GDM1 (cell line): ENCODE measurements at regions not wholly inside any gene's neighbourhood (a gene's known extent, or its start where the extent isn't known, plus 50 kb on each side); places are given as distances from the start of the nearest gene placed in this dataset.
"Not testable (repeated sequence)": the region's sequence is repeated elsewhere in the genome, so short reads cannot be mapped to it uniquely, and the experiment has no call there.

ENCODE experiments used
- DNase-seq: peaks from one replicate; lab custom pipeline; 2025; lab: John Stamatoyannopoulos, UW

DNA sequence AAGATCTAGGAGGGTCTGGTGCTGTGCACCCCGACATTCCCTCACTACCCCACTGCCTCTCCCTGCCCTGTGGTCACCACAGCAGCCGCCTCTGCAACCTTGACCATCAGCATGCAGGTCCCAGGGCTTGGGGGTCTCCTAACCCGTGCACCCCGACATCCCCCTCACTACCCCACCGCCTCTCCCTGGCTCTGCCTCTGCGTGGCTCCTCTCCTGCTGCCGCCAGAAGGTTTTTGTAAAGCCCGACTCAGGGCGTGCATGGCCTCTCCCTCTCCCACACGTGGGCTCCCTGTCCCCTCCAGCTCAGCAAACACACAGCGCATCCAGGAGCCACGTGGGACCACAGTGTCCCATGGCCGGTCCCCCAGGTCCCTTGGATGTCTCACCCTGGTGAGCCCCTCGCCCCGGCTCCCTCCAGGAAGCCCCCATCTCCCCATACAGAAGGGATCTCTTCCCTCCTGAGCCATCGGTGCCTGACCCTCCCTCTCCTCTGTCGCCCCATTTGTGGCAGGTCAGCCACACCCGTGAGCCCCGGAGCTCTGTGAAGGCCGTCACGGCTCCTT, 112.5 kb upstream of the LPCAT1 start:
- not testable (repeated sequence) for DNase-seq

- DNase-seq = not testable (repeated sequence)
Measured at GRCh38 chr5:1635477-1635876, 111.7 kb upstream of the LPCAT1 start.

DNA sequence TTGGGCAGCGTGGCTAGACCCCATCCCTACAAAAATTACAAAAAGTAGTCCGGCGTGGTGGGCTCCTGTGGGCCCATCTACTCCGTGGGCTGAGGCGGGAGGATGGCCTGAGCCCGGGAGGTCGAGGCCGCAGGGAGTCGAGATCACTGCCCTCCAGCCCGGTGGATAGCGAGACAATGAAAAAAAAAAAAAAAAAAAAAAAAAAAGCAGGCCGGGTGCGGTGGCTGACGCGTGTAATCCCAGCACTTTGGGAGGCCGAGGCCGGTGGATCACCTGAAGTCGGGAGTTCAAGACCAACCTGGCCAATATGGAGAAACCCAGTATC, 110.5 kb upstream of the LPCAT1 start:
- no peak for DNase-seq

DNA sequence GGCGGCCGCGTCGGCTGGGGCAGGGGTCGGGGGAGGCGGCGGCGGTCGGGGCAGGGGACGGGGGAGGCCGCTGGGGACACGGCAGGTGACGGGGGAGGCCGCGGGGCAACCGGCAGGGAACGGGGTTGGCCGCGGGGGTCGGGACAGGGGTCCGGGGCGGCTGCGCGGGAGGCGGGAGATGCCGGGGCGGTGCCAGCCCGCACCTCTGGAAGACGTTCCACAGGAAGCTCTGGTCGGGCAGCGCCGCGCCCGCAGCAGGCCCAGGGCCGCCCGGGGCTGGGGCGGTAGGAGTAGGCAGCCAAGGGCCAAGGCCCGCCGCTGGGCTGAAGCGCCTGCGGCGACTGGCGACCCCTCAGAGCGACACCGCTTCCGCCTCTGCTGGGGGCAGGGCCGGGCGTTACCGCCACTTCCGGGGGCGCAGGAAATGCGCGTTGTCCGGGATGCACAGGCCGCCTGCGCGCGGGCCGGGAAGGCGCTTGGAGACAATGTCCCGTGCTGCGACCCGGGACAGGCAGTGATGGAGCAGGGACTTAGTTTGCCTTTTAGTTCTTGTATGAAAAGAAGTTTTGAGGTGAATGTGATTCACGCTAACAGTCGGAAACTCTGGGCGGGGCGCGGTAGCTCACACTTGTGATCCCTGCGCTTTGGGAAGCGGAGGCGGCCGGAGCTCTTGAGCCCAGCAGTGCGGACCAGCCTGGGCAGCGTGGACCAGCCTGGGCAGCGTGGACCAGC, 110.0 kb upstream of the LPCAT1 start:
- DNase-seq = no peak

GRCh38 chr5:1631004-1631403, 107.2 kb upstream of the LPCAT1 start:
- DNase-seq = not testable (repeated sequence)

GRCh38 chr5:1626397-1626796, 102.6 kb upstream of the LPCAT1 start:
- DNase-seq = not testable (repeated sequence)

DNA sequence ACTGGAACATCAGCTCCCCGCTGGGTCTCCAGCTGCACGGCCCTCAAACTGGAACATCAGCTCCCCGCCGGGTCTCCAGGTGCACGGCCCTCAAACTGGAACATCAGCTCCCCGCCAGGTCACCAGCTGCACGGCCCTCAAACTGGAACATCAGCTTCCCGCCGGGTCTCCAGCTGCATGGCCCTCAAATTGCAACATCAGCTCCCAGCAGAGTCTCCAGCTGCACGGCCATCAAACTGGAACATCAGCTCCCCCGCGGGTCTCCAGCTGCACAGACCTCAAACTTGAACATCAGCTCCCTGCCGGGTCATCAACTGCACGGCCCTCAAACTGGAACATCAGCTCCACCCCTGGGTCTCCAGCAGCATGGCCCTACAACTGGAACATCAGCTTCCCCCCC, 95.8 kb upstream of the LPCAT1 start:
- not testable (repeated sequence) for DNase-seq

DNA sequence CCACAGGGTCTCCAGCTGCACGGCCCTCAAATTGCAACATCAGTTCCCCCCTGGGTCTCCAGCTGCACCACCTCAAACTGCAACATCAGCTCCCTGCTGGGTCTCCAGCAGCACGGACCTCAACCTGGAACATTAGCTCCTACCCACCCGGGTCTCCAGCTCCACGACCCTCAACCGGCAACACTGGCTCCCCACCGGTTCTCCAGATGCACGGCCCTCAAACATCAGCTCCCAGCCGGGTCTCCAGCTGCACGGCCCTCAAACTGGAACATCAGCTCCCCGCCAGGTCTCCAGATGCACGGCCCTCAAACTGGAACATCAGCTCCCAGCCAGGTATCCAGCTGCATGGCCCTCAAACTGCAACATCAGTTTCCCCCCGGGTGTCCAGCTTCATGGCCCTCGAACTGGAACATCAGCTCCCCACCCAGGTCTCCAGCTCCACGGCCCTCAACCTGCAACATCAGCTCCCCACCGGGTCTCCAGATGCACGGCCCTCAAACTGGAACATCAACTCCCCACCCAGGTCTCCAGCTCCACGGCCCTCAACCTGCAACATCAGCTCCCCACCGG, 94.6 kb upstream of the LPCAT1 start:
- DNase-seq = not testable (repeated sequence)

DNA sequence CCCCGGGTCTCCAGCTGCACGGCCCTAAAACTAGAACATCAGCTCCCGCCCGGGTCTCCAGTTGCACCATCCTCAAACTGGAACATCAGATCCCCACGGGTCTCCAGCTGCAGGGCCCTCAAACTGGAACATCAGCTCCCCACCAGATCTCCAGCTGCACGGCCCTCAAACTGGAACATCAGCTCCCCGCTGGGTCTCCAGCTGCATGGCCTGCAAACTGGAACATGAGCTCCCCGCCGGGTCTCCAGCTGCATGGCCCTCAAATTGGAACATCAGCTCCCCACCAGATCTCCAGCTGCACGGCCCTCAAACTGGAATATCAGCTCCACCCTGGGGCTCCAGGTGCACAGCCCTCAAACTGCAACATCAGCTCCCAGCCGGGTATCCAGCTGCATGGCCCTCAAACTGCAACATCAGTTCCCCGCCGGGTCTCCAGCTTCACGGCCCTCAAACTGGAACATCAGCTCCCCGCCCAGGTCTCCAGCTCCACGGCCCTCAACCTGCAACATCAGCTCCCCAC, 93.5 kb upstream of the LPCAT1 start:
- DNase-seq = not testable (repeated sequence)

- DNase-seq = not testable (repeated sequence)
Measured at GRCh38 chr5:1613515-1613914, 89.8 kb upstream of the LPCAT1 start.

DNA sequence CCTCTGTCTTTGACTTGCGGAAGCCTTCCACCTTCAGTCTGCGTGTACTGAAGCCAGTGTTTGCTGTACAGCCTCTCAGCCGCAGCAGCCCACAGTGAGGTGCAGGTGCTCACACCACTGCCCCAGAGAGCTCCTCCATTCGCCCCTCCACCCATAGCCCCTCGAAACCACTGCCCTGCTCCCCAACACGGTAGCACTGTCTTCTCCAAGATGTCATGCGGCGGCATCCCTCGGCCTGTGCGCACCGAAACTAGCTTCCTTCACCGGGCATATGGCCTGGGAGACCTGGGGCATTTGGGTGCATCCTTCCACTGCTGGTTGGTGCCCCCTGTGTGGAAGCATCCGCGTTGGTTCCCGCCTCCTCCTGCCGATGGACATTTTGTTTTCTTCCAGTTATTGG, 86.8 kb upstream of the LPCAT1 start:
- not testable (repeated sequence) for DNase-seq

GRCh38 chr5:1609111-1609510, 85.4 kb upstream of the LPCAT1 start:
- DNase-seq = not testable (repeated sequence)

DNA sequence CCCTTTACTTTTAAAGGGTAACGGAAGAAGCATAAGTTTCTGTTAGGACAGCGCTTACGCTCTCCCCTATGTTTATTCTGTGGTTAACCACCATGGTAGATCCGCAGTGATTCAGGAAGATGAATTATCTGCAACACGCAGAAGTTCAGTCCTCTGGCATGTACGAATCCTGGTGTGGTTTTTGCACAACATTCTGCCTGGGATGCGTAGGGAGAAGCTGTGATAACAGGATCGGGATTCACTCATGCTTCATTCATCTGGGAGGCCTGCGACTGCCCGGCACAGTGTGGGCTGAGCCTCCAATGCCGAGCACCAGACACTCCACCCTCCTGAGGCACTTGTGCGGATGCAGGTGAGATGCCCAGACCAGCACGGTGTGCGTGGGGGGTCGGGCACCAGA, 84.6 kb upstream of the LPCAT1 start:
- DNase-seq = not testable (repeated sequence)

GRCh38 chr5:1606951-1607350, 83.2 kb upstream of the LPCAT1 start:
- not testable (repeated sequence) for DNase-seq

DNA sequence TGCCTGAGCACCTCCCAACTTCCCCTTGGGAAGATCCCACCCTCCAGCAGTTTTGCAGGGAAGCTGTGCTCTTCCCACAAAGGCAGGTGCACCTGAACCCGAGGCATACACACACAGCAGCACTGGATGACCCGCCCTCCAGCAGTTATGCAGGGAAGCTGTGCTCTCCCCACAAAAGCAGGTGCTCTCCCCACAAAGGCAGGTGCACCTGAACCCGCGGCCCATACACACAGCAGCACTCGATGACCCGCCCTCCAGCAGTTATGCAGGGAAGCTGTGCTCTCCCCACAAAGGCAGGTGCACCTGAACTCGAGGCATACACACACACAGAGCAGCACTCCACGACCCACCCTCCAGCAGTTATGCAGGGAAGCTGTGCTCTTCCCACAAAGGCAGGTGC, 80.2 kb upstream of the LPCAT1 start:
- not testable (repeated sequence) for DNase-seq

GRCh38 chr5:1601565-1601964, 77.8 kb upstream of the LPCAT1 start:
- not testable (repeated sequence) for DNase-seq

DNA sequence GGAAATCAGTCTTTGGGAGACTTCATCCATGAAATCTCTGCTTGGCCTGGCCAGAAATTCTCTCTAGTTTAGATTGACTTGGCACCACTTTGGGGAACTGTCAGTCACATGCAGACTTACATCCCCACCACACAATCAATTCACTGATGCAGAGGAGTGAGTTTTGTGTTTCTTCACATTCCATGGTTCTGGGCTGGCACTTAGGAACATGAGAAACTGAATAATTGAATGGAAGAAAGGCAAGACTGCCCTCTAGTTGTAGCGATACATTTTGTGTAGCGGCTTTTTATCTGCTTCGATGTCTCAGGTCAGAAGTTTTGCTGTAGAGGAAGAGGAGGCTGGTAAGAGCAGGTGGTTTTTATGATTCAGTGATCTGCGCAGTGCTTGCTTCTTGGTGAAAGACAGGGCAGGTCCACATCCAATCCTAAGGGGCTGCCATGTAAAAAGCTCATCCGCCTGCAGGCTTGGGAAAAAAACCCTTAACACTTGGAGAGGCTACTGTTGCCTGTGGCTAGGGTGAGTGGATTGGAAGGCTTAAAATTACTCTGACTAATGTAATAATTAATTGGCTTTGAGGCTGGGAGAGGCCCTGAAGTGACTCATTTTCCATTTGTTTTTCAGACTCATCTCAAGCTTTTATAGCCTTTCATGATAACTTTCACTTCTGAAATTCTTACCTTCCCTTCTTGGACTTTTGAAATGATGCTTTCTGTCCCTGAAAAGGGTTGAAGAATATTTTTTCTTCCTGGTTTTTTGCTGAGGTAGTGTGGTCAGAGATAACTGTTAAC, 75.4 kb upstream of the LPCAT1 start:
- DNase-seq = not testable (repeated sequence)

DNA sequence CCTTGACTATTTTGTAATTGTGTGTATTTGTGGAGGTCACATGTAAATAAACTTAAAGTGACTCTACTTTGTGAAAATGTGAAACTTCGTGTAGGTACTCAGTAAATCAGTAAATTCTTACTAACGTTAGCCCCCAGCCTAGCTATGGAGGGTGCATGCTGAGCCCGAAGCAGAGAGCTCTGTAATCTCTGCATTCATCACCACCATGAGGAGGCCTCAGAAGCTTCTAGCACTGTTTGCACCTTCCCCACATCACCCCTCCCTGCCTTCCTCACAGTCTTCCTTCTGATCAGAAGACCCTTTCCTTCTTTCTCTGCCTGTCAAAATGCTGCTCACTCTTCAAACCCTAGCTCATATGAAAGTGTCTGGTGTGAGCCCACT, 73.3 kb upstream of the LPCAT1 start:
- not testable (repeated sequence) for DNase-seq

GRCh38 chr5:1596462-1597092, 72.8 kb upstream of the LPCAT1 start:
- DNase-seq = not testable (repeated sequence)

DNA sequence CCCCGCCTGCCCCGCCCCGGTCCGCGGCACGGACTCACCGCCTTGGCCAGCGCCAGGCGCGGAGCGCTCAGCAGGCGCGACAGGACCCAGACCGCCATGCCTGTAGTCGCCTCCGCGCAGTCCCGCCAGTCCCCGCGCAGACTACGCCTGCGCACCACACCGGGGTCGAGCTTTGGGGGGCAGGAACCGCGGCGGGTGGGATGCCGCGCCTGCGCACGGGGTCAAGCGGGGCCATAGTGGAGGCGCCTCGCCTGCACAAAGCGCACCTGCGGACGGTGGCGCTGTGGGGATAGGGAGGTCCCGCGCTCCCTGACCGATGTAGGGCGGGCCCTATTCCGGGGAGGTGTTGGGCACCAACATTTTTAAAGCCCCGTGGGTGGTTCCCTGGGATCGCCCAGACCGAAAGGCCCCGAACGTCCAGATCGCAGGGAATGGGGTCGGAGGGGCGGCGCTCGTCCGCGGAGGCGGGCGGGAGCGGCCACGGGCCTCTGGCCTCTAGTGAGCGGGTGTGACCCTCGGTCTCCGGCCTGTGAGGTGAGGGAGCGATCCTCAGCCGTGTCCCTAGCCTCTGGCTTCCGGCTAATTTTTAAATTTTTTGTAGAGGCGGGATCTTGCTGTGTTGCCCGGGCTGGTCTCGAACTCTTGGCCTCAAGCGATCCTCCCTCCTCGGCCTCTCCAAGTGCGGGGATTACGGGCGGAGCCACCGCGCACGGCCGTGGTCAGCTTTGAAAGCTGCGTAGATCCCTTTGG, 70.8 kb upstream of the LPCAT1 start:
- no peak for DNase-seq

DNA sequence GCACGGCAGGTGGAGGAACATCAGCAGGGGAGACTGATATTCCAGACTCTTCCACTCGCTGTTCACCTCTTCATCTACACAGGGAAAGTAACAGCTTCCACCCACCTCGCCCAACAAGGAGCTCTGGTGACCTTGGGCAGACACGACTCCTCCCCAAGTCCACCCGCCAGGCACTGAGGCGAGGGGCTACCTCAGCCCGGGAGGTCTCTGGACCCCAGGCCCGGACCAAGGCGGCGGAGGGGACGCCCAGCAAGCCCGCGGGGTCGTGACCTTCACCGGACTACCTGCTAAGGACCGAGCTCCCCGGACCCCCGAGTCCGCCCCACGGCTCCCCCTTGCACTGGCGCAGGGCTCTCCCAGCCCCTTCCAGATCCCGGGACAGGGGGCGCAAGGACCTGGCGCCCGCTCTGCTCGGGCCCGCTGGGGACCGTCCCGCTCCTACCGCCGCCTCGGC, 70.2 kb upstream of the LPCAT1 start:
- DNase-seq = no peak
